ENCODE measurements at regions not wholly inside any gene's neighbourhood (a gene's known extent, or its start where the extent isn't known, plus 50 kb on each side); places are given as distances from the start of the nearest gene placed in this dataset.
"Not testable (repeated sequence)": the region's sequence is repeated elsewhere in the genome, so short reads cannot be mapped to it uniquely, and the experiment has no call there.

GRCh38 chrX:786441-786881 is 155.9 kb downstream of the SHOX start:
- no peak for DNase-seq

GRCh38 chrX:784829-785228 is 154.2 kb downstream of the SHOX start:
- DNase-seq: no peak

GRCh38 chrX:781224-782204 is 150.9 kb downstream of the SHOX start:
- no peak for DNase-seq

GRCh38 chrX:776529-777230 is 146.1 kb downstream of the SHOX start:
- DNase-seq: no peak

- DNase-seq: no peak
These were observed 145.5 kb downstream of the SHOX start for GRCh38 chrX:776061-776460.

GRCh38 chrX:774536-774935 is 143.9 kb downstream of the SHOX start:
- DNase-seq: no peak

GRCh38 chrX:773292-774025 is 142.9 kb downstream of the SHOX start:
- DNase-seq: no peak

GRCh38 chrX:771536-771935 is 140.9 kb downstream of the SHOX start:
- DNase-seq: no peak

GRCh38 chrX:769796-770195 is 139.2 kb downstream of the SHOX start:
- no peak for DNase-seq

- DNase-seq: no peak
These were observed 138.0 kb downstream of the SHOX start for GRCh38 chrX:768596-768995.

- DNase-seq: no peak
These were observed 128.3 kb downstream of the SHOX start for GRCh38 chrX:758917-759316.

- no peak for DNase-seq
These were observed 120.2 kb downstream of the SHOX start for GRCh38 chrX:750812-751211.

- no peak for DNase-seq
These were observed 119.7 kb downstream of the SHOX start for GRCh38 chrX:750263-750662.

- no peak for DNase-seq
These were observed 116.6 kb downstream of the SHOX start for GRCh38 chrX:747176-747575.

- DNase-seq: no peak
These were observed 109.0 kb downstream of the SHOX start for GRCh38 chrX:739611-740010.

- DNase-seq: not testable (repeated sequence)
These were observed 106.4 kb downstream of the SHOX start for GRCh38 chrX:737021-737420.

- DNase-seq: no peak
These were observed 103.8 kb downstream of the SHOX start for GRCh38 chrX:734362-734761.

GRCh38 chrX:733961-734360 is 103.4 kb downstream of the SHOX start:
- no peak for DNase-seq

- DNase-seq: no peak
These were observed 99.2 kb downstream of the SHOX start for GRCh38 chrX:729583-730409.

- DNase-seq: not testable (repeated sequence)
These were observed 98.5 kb downstream of the SHOX start for GRCh38 chrX:729101-729500.

- DNase-seq: not testable (repeated sequence)
These were observed 98.0 kb downstream of the SHOX start for GRCh38 chrX:728639-729038.

Data from NCI-H146 (cell line).